ENCODE measurements at regions not wholly inside any gene's neighbourhood (a gene's known extent, or its start where the extent isn't known, plus 50 kb on each side); places are given as distances from the start of the nearest gene placed in this dataset.
A peak's percentile ranks its signal among the peaks of the same experiment; 100 is the strongest.

DNA sequence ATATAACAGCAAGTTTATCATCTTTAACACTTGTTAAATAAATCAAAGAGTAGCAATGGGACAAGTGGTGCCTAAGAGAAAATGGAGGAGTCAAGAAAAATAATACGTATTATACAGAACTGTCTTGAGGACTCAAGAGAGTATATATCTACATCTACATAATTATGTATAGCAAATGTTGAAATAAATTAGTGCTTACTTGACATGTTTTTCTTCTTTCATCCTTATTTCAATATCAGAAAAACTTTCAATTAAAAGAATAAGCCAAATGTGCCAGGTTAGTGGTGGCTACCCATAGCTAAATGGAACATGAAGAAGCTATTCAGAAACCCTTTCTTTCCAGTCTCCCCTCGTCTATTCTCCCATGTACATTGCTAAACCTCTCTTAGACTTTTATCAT, 267.3 kb upstream of the SPOPL start:
- no peak for DNase-seq (ENCODE audit: low read depth)
- no peak for TF ChIP-seq CTCF (conservative IDR thresholded peaks at IDR 0.05; ENCODE audit: low read length)
- no peak overlapping the region for H3K4me3 ChIP-seq (ENCODE audit: low read length)

GRCh38 chr2:138235041-138235440, 266.5 kb upstream of the SPOPL start:
- TF ChIP-seq CTCF (conservative IDR thresholded peaks at IDR 0.05; ENCODE audit: low read length): no peak
- no peak overlapping the region for H3K4me3 ChIP-seq (ENCODE audit: low read length)
- no peak for DNase-seq (ENCODE audit: low read depth)

GRCh38 chr2:138236142-138236541, 265.4 kb upstream of the SPOPL start:
- H3K4me3 ChIP-seq (ENCODE audit: low read length): no peak overlapping the region
- no peak for DNase-seq (ENCODE audit: low read depth)
- no peak for TF ChIP-seq CTCF (conservative IDR thresholded peaks at IDR 0.05; ENCODE audit: low read length)

GRCh38 chr2:138237667-138238384, 263.7 kb upstream of the SPOPL start:
- H3K4me3 ChIP-seq (ENCODE audit: low read length): no peak overlapping the region
- TF ChIP-seq CTCF (conservative IDR thresholded peaks at IDR 0.05; ENCODE audit: low read length): no peak
- no peak for DNase-seq (ENCODE audit: low read depth)

DNA sequence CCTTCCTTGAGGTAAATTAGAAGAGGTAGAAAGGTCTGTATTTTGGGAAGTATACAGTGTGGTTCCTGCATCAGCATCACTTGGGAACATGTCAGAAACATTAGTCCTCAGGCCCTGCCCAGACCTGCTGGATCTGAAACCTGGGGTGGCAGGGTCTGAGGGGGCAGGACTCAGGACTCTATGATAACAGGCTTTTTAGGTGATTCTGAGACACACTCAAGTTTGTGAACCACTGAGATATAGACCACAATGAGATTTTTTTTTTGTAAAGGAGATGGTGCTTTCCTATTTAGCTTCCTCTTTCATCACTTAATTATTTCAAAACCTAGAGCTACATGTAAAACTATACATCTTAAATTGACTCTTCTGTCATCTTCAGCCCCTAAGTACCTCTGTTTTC, 262.7 kb upstream of the SPOPL start:
- no peak overlapping the region for H3K4me3 ChIP-seq (ENCODE audit: low read length)
- no peak for DNase-seq (ENCODE audit: low read depth)
- TF ChIP-seq CTCF (conservative IDR thresholded peaks at IDR 0.05; ENCODE audit: low read length): no peak

GRCh38 chr2:138239902-138240491, 261.6 kb upstream of the SPOPL start:
- H3K4me3 ChIP-seq (ENCODE audit: low read length): no peak overlapping the region
- peak; percentile 31 for DNase-seq (ENCODE audit: low read depth)
- TF ChIP-seq CTCF (conservative IDR thresholded peaks at IDR 0.05; ENCODE audit: low read length): no peak

GRCh38 chr2:138243372-138243771, 258.2 kb upstream of the SPOPL start:
- DNase-seq (ENCODE audit: low read depth): no peak
- no peak for TF ChIP-seq CTCF (conservative IDR thresholded peaks at IDR 0.05; ENCODE audit: low read length)
- no peak overlapping the region for H3K4me3 ChIP-seq (ENCODE audit: low read length)

Measured in AG10803 (cell line).